Esophagus muscularis mucosa (tissue), 4 donors: ENCODE measurements at regions not wholly inside any gene's neighbourhood (a gene's known extent, or its start where the extent isn't known, plus 50 kb on each side); places are given as distances from the start of the nearest gene placed in this dataset.

Experiments
- DNase-seq: peaks from one replicate; pipeline ENCODE4 v3.0.0-alpha.2; 2017; ENCODE audit errors: extremely low spot score
- H3K27ac ChIP-seq, 4 donors: fragments of 200-600 bp; sonication (generic); replicated peaks in 1 of 4; 1 replicate in 3 of 4; 2 replicates in 1 of 4; pipeline ENCODE4 v1.5.1; 2016 to 2019; ENCODE audit warnings: mild to moderate bottlenecking in 1 of 4
- H3K27me3 ChIP-seq, 4 donors: fragments of 200-600 bp; sonication (generic); one replicate each; pipeline versions ENCODE4 v1.5.1 to v1.6.0; 2016 to 2019
- H3K36me3 ChIP-seq, 4 donors: fragments of 200-600 bp; sonication (generic); one replicate each; pipeline ENCODE4 v1.5.1; 2016 to 2019
- H3K4me1 ChIP-seq, 4 donors: fragments of 200-600 bp; sonication (generic); one replicate each; pipeline ENCODE4 v1.5.1; 2016 to 2019
- H3K4me3 ChIP-seq, 4 donors: fragments of 200-600 bp; sonication (generic); 1 replicate in 2 of 4; 2 replicates in 2 of 4; pipeline ENCODE4 v1.5.1; 2016 to 2019; ENCODE audit warnings: mild to moderate bottlenecking in 4 of 4, moderate library complexity in 1 of 4
- H3K9me3 ChIP-seq, 4 donors: fragments of 200-600 bp; sonication (generic); 1 replicate in 3 of 4; 2 replicates in 1 of 4; pipeline ENCODE4 v1.5.1; 2016 to 2019
- CTCF ChIP-seq, 3 experiments: fragments of 200-600 bp in 2 of 3; fragments of 450-650 bp in 1 of 3; sonication (generic) in 2 of 3; IDR thresholded peaks; one replicate each; pipeline ENCODE4 v1.5.1; 2017 to 2019; ENCODE audit warnings: antibody characterized with exemption in 3 of 3, mild to moderate bottlenecking in 2 of 3, moderate library complexity in 1 of 3
- EP300 ChIP-seq: sonication (generic); formaldehyde crosslinking; IDR thresholded peaks from one replicate; pipeline ENCODE4 v1.6.1; 2017; ENCODE audit warnings: antibody characterized with exemption
- POLR2A ChIP-seq: fragments of 450-650 bp; IDR thresholded peaks from one replicate; pipeline ENCODE4 v1.6.1; 2017; ENCODE audit warnings: antibody characterized with exemption, moderate library complexity, mild to moderate bottlenecking, low read depth
- POLR2AphosphoS5 ChIP-seq, 2 donors: sonication (generic); formaldehyde crosslinking; IDR thresholded peaks; one replicate each; pipeline ENCODE4 v1.6.1; 2017; ENCODE audit warnings: antibody characterized with exemption in 2 of 2
- WGBS: methylation state at CpG from one replicate; pipeline ENCODE4 v1.1.5; 2018; 5-methylcytosine and 5-hydroxymethylcytosine counted together
- intact Hi-C: fragments of 100-400 bp; cut with DNase I; formaldehyde crosslinking; loops from one replicate; pipeline ENCODE4 v1.15.1; 2023

GRCh38 chr14:104373855-104374717 lies 205.5 kb upstream of the C14orf180 start:
- 72% methylated on average over 31 of the region's 33 CpGs for WGBS
- H3K4me1 ChIP-seq: no peaks in the 10 kb centered on the region
- DNase-seq: no peak
- H3K27ac ChIP-seq: no peak overlapping the region
- no peak overlapping the region for H3K4me3 ChIP-seq
- H3K36me3 ChIP-seq: no peaks in the 10 kb centered on the region
- H3K9me3 ChIP-seq: no peaks in the 10 kb centered on the region
- H3K27me3 ChIP-seq: peaks cover 0 to 86% (median 0%) of the 10 kb centered on the region in 4 donors
- TF ChIP-seq POLR2A (no peak), CTCF (IDR thresholded peaks at IDR 0.05) (no peak)
- intact Hi-C loops: no loop called here

GRCh38 chr14:104374718-104375080 lies 204.9 kb upstream of the C14orf180 start:
- peaks cover 0 to 3% (median 2%) of the 10 kb centered on the region in 4 donors for H3K9me3 ChIP-seq
- no peak for DNase-seq
- TF ChIP-seq EP300: no peak
- TF ChIP-seq POLR2A: no peak
- no peak for TF ChIP-seq POLR2AphosphoS5 (IDR thresholded peaks at IDR 0.05)
- no peaks in the 10 kb centered on the region for H3K4me1 ChIP-seq
- WGBS: 93% methylated on average over 3 of the region's 3 CpGs
- peaks cover 0 to 86% (median 0%) of the 10 kb centered on the region in 4 donors for H3K27me3 ChIP-seq
- intact Hi-C loops: no loop called here
- H3K36me3 ChIP-seq: no peaks in the 10 kb centered on the region
- H3K4me3 ChIP-seq: no peak overlapping the region
- no peak overlapping the region for H3K27ac ChIP-seq

GRCh38 chr14:104375551-104376201 lies 203.9 kb upstream of the C14orf180 start:
- Histone ChIP-seq H3K27ac (no peak overlapping the region), H3K27me3 (peaks cover 0 to 86% (median 0%) of the 10 kb centered on the region in 4 donors), H3K9me3 (peaks cover 0 to 13% (median 10%) of the 10 kb centered on the region in 4 donors), H3K4me3 (no peak overlapping the region), H3K4me1 (no peaks in the 10 kb centered on the region), H3K36me3 (no peaks in the 10 kb centered on the region)
- TF ChIP-seq CTCF (IDR thresholded peaks at IDR 0.05): no peak
- TF ChIP-seq EP300: no peak
- DNase-seq: no peak
- WGBS: 92% methylated on average over 21 of the region's 21 CpGs
- intact Hi-C loops: no loop called here

GRCh38 chr14:104376202-104377140 lies 203.1 kb upstream of the C14orf180 start:
- 89% methylated on average over 28 of the region's 31 CpGs for WGBS
- intact Hi-C loops: no loop called here
- no peak for DNase-seq
- Histone ChIP-seq H3K36me3 (no peaks in the 10 kb centered on the region), H3K9me3 (peaks cover 0 to 21% (median 15%) of the 10 kb centered on the region in 4 donors), H3K27ac (no peak overlapping the region), H3K4me3 (no peak overlapping the region), H3K27me3 (peaks cover 0 to 82% (median 0%) of the 10 kb centered on the region in 4 donors), H3K4me1 (no peaks in the 10 kb centered on the region)
- TF ChIP-seq CTCF (IDR thresholded peaks at IDR 0.05): no peak
- no peak for TF ChIP-seq POLR2A
- no peak for TF ChIP-seq EP300
- TF ChIP-seq POLR2AphosphoS5 (IDR thresholded peaks at IDR 0.05): no peak
